Stimulated activated CD8-positive, alpha-beta memory T cell treated with anti-CD3 and anti-CD28 coated beads, Interleukin-7, amount 100 ng/mL, for 48 hours (primary cell): ENCODE measurements at regions not wholly inside any gene's neighbourhood (a gene's known extent, or its start where the extent isn't known, plus 50 kb on each side); places are given as distances from the start of the nearest gene placed in this dataset.

ENCODE experiments used
- DNase-seq, 2 donors: peaks; one replicate each; pipeline ENCODE4 v3.0.0-alpha.2; 2020; ENCODE audit warnings: low read depth in 1 of 2; ENCODE audit errors: extremely low read depth in 1 of 2

GRCh38 chr9:79946712-79947111 is 374.9 kb downstream of the TLE4 start:
- no peak for DNase-seq

- DNase-seq = no peak
Observed at GRCh38 chr9:79945495-79945894, 373.7 kb downstream of the TLE4 start.

- no peak for DNase-seq
Observed at GRCh38 chr9:79945016-79945415, 373.3 kb downstream of the TLE4 start.

- no peak for DNase-seq
Observed at GRCh38 chr9:79940919-79941318, 369.2 kb downstream of the TLE4 start.

- no peak for DNase-seq
Observed at GRCh38 chr9:79939819-79940218, 368.1 kb downstream of the TLE4 start.

GRCh38 chr9:79936336-79936735 is 364.6 kb downstream of the TLE4 start:
- DNase-seq = no peak

GRCh38 chr9:79929285-79929684 is 357.5 kb downstream of the TLE4 start:
- DNase-seq = no peak

GRCh38 chr9:79928661-79929223 is 357.0 kb downstream of the TLE4 start:
- DNase-seq = no peak

GRCh38 chr9:79925326-79925725 is 353.6 kb downstream of the TLE4 start:
- DNase-seq = no peak

- no peak for DNase-seq
Observed at GRCh38 chr9:79924836-79925235, 353.1 kb downstream of the TLE4 start.

GRCh38 chr9:79917421-79917820 is 345.7 kb downstream of the TLE4 start:
- DNase-seq = no peak

GRCh38 chr9:79913867-79914266 is 342.1 kb downstream of the TLE4 start:
- no peak for DNase-seq

- DNase-seq = no peak
Observed at GRCh38 chr9:79912318-79913070, 340.7 kb downstream of the TLE4 start.

GRCh38 chr9:79911724-79912123 is 340.0 kb downstream of the TLE4 start:
- no peak for DNase-seq

GRCh38 chr9:79902825-79903600 is 331.2 kb downstream of the TLE4 start:
- DNase-seq = no peak

- DNase-seq = no peak
Observed at GRCh38 chr9:79900754-79901153, 329.0 kb downstream of the TLE4 start.

GRCh38 chr9:79896390-79896980 is 324.7 kb downstream of the TLE4 start:
- DNase-seq = no peak

GRCh38 chr9:79895232-79895631 is 323.5 kb downstream of the TLE4 start:
- DNase-seq = no peak

- no peak for DNase-seq
Observed at GRCh38 chr9:79889369-79889768, 317.6 kb downstream of the TLE4 start.

- no peak for DNase-seq
Observed at GRCh38 chr9:79885093-79885857, 313.5 kb downstream of the TLE4 start.

- no peak for DNase-seq
Observed at GRCh38 chr9:79884546-79884945, 312.8 kb downstream of the TLE4 start.
